WI38 (cell line): ENCODE measurements at regions not wholly inside any gene's neighbourhood (a gene's known extent, or its start where the extent isn't known, plus 50 kb on each side); places are given as distances from the start of the nearest gene placed in this dataset.

ENCODE experiments used
- H3K4me3 ChIP-seq: 2 replicates; pipeline ENCODE4 v1.5.1; 2011; ENCODE audit warnings: low read depth, mild to moderate bottlenecking, control low read depth, low read length
- CTCF ChIP-seq: IDR thresholded peaks from 2 replicates; pipeline ENCODE4 v1.5.1; 2012; ENCODE audit warnings: low read depth, mild to moderate bottlenecking, control low read depth, low read length

- no peak overlapping the region for H3K4me3 ChIP-seq
- TF ChIP-seq CTCF, result no peak
Measured at GRCh38 chr13:33690354-33690753, 127.6 kb upstream of the RFC3 start.

GRCh38 chr13:33691980-33692379, 126.0 kb upstream of the RFC3 start:
- no peak for TF ChIP-seq CTCF
- no peak overlapping the region for H3K4me3 ChIP-seq

- TF ChIP-seq CTCF, result no peak
- H3K4me3 ChIP-seq, result no peak overlapping the region
Measured at GRCh38 chr13:33692531-33692930, 125.4 kb upstream of the RFC3 start.

- no peak for TF ChIP-seq CTCF
- no peak overlapping the region for H3K4me3 ChIP-seq
Measured at GRCh38 chr13:33694546-33694945, 123.4 kb upstream of the RFC3 start.

GRCh38 chr13:33696530-33696929, 121.4 kb upstream of the RFC3 start:
- TF ChIP-seq CTCF, result no peak
- no peak overlapping the region for H3K4me3 ChIP-seq

GRCh38 chr13:33697926-33698325, 120.0 kb upstream of the RFC3 start:
- no peak overlapping the region for H3K4me3 ChIP-seq
- TF ChIP-seq CTCF, result no peak

GRCh38 chr13:33707449-33707848, 110.5 kb upstream of the RFC3 start:
- no peak for TF ChIP-seq CTCF
- no peak overlapping the region for H3K4me3 ChIP-seq
